SK-N-MC (cell line): ENCODE measurements at regions not wholly inside any gene's neighbourhood (a gene's known extent, or its start where the extent isn't known, plus 50 kb on each side); places are given as distances from the start of the nearest gene placed in this dataset.

Source experiments
- EZH2 ChIP-seq: fragments of 200-600 bp; sonication (generic); IDR thresholded peaks from one replicate; pipeline ENCODE4 v1.6.1; 2017; ENCODE audit warnings: antibody characterized with exemption
- FOXP2 ChIP-seq: optimal IDR thresholded peaks from 2 replicates; pipeline ENCODE3; 2011; ENCODE audit warnings: mild to moderate bottlenecking, moderate library complexity; ENCODE audit not compliant: insufficient read depth; ENCODE audit errors: extremely low read length, control extremely low read depth
- POLR2AphosphoS5 ChIP-seq: IDR thresholded peaks from 2 replicates; pipeline ENCODE4 v1.6.1; 2012; ENCODE audit warnings: mild to moderate bottlenecking, low read depth, low read length, borderline replicate concordance

DNA sequence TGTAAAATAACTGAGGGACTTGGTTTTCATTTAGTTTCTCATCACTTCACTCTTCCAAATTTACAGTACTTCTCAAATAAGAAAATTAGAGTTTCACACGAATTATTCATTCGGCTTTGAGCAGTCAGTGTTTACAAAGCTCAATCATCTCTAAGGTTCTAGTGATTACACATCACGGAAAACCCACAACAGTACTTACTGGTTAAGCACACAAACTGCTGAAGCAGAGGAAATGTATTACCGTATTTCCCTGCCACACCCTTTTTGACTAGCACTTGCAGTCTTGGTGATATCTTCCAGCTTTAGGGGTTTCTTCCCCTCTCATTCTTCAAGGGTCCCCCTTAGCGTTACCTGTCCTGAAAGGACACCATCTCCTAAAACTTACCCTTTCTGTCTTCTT, 164.8 kb upstream of the CDIN1 start:
- no peak for TF ChIP-seq POLR2AphosphoS5
- TF ChIP-seq EZH2 = no peak
- no peak for TF ChIP-seq FOXP2
